ES-I3 (cell line): ENCODE measurements at regions not wholly inside any gene's neighbourhood (a gene's known extent, or its start where the extent isn't known, plus 50 kb on each side); places are given as distances from the start of the nearest gene placed in this dataset.
"Not testable (repeated sequence)": the region's sequence is repeated elsewhere in the genome, so short reads cannot be mapped to it uniquely, and the experiment has no call there.

ENCODE experiments used
- H3K36me3 ChIP-seq: 2 replicates; pipeline ENCODE4 v1.6.1; 2013; ENCODE audit warnings: mild to moderate bottlenecking, low read length, control low read depth, moderate library complexity; ENCODE audit not compliant: insufficient read depth
- H3K4me1 ChIP-seq: 2 replicates; pipeline ENCODE4 v1.6.1; 2013; ENCODE audit warnings: mild to moderate bottlenecking, control low read depth, low read length; ENCODE audit not compliant: insufficient read depth
- H3K9ac ChIP-seq: 2 replicates; pipeline ENCODE4 v1.6.1; 2013; ENCODE audit warnings: low read depth, mild to moderate bottlenecking, low read length, moderate library complexity
- H3K9me3 ChIP-seq: 2 replicates; pipeline ENCODE4 v1.6.1; 2013; ENCODE audit warnings: mild to moderate bottlenecking, low read length, moderate library complexity; ENCODE audit not compliant: control insufficient read depth, insufficient read depth

DNA sequence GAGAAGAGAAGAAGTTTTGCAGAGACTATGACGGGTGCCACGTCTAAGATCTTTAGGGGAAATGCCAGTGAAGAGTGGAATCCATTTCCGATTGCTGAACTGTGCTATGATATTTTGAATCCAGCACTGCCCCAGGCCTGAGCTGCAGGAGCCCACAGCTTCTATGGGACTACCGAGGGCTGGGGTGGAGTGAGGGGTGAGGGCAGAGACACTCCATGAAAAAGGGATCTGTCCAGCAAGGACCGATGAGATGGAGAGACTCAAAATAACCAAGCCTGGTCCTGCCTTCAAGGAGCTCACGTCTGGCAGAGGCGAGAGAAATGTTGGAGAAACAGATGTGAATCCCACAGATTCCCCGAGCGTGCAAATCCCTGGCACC, 79.8 kb upstream of the MEF2A start:
- H3K9ac ChIP-seq: peak overlapping the region; percentile 56

DNA sequence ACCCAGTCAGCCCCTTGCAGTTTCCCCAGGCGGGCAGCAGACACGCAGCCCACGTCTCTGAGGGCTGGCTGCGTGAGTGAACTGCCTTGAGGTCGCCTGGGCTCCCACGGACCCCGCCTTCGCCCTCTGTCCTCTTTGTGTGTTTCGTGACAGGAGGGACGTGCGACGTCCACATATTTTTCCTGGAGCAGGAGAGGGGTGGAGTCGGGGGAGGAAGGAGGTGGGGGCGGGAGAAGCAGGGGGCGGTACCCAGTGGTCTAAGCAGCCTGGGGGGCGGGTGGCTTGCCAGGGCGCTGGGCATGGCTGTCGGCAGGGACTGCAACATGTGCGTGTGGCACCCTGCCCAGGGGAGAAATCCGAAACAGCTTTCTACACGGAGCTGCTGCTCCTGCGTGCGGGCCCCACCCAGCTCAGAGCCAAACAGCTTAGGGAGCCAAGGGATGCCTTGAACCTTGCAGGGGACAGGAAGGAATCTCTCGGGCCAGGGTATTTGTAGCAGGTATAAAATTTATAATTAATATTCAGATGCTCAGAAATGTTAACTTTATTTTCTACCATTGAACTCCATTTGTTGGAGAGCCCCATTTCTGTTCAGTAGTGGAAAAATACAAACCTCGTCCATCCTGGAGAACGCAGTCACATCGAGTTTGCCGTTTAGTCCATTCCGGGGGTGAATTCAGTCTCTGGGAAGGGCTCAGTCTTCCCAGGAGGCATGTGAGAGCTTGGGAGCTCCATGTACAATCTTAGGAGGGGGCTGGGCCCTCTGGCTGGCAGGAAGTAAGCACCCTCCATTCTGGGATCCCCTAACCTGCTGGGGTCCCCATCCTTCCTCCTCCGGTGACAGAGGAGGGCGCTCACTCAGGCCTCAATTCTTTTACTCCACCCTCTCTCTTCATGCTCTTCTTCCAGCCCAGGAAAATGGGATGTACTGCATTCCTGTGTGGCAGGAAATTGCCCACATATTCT, 79.1 kb upstream of the MEF2A start:
- no peaks in the 10 kb centered on the region for H3K9me3 ChIP-seq
- peaks cover 7% of the 10 kb centered on the region; the same call in 1 of the 2 replicates for H3K4me1 ChIP-seq
- H3K9ac ChIP-seq: peak overlapping the region; percentile 56
- no peaks in the 10 kb centered on the region for H3K36me3 ChIP-seq

More for the DNA sequence above, 79.8 kb upstream of the MEF2A start:
- Histone ChIP-seq H3K4me1 (peaks cover 7% of the 10 kb centered on the region; the same call in 1 of the 2 replicates), H3K9me3 (no peaks in the 10 kb centered on the region), H3K36me3 (no peaks in the 10 kb centered on the region)

GRCh38 chr15:99487337-99487730, 78.5 kb upstream of the MEF2A start:
- peak overlapping the region; percentile 56; the same call in 1 of the 2 replicates for H3K9ac ChIP-seq
- no peaks in the 10 kb centered on the region for H3K9me3 ChIP-seq
- H3K36me3 ChIP-seq: no peaks in the 10 kb centered on the region
- peaks cover 7% of the 10 kb centered on the region; the same call in 1 of the 2 replicates for H3K4me1 ChIP-seq

- H3K36me3 ChIP-seq: no peaks in the 10 kb centered on the region
- no peaks in the 10 kb centered on the region for H3K4me1 ChIP-seq
- no peak overlapping the region for H3K9ac ChIP-seq
- no peaks in the 10 kb centered on the region for H3K9me3 ChIP-seq
Measured at GRCh38 chr15:99492275-99492674, 73.5 kb upstream of the MEF2A start.

DNA sequence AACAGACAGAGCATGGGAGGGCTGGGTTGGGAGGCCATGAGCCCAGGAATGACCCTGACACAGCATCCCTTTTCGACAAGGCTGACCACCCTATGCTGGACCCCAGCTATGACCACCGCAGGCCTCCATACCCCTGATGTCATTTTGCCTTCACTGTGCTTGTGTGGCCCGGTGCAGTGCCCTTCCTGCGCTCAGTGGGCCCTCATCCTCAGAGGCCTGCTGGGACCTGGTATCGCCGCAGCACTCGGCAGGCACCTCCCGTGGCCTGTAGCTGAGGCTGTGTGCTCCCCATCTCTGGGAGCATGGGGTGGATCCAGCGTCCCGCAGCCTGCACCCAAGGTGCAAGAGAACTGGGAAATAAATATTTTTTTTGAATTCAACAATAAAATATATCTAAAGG, 73.1 kb upstream of the MEF2A start:
- H3K9ac ChIP-seq: no peak overlapping the region
- H3K36me3 ChIP-seq: no peaks in the 10 kb centered on the region
- no peaks in the 10 kb centered on the region for H3K9me3 ChIP-seq
- H3K4me1 ChIP-seq: no peaks in the 10 kb centered on the region

GRCh38 chr15:99493461-99493860, 72.3 kb upstream of the MEF2A start:
- H3K4me1 ChIP-seq: no peaks in the 10 kb centered on the region
- H3K9me3 ChIP-seq: no peaks in the 10 kb centered on the region
- no peaks in the 10 kb centered on the region for H3K36me3 ChIP-seq
- no peak overlapping the region for H3K9ac ChIP-seq

GRCh38 chr15:99494536-99495233, 71.1 kb upstream of the MEF2A start:
- H3K36me3 ChIP-seq, H3K9ac ChIP-seq, H3K9me3 ChIP-seq, H3K4me1 ChIP-seq: not testable (repeated sequence)

DNA sequence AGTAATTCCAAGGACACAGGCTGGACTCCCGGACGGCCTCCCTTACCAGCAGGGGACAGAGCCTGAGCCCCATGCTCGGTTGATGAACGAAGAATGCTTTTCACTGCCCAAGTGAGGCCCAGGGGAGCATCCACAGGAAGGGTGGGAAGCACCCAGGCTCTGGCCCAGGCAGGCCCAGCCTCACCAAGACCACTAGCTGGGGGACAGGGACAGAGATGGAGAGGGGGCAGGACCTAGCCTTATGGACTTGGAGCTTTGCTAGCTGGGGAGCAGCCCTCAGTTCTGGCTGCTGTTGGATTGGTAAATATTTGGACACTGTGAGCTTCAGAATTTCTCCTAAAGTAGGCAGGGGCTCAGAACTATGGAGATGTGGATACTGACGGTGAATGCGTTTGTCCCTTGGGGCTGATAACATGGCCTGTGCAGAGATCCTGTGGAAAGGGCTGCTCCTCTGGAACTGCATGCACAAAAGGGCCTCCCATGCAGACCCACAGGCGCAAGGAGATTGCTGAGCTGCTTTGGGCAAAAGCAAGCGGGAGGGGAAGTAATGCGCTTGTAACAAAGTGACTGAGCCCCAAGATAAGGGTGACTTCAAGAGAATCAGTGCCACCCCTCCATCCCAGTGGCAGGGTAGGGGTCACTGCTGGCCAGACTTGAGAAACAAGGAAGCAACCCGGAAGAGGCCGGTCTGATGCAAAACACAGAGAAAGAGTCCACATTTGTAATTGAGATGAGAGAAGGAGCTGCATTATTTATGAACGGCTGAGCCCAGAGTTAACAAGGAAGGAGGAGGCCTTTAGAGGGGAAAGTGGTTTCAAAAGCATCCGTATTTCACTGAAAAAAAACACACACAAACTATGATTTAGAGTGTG, 70.1 kb upstream of the MEF2A start:
- Histone ChIP-seq H3K9ac (no peak overlapping the region; the same call in 1 of the 2 replicates), H3K36me3 (no peaks in the 10 kb centered on the region), H3K4me1 (no peaks in the 10 kb centered on the region), H3K9me3 (no peaks in the 10 kb centered on the region)

DNA sequence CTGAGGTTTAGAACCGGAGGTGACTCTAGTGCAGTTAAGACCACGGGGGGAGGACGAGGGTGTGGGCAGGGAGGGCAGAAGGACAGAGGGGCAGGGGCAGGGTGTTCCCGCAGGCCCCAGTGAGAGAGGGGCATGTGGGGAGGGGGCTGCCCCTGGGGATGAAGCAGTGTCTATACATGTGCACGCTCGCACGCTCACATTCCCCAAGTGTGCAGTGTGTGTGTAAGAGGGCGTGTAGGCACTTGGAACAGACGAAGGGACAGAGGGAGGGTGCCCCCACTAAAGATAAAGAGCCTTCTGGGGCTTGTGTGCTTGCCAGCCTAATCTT, 69.5 kb upstream of the MEF2A start:
- H3K4me1 ChIP-seq: no peaks in the 10 kb centered on the region
- no peak overlapping the region; the same call in 1 of the 2 replicates for H3K9ac ChIP-seq
- H3K36me3 ChIP-seq: no peaks in the 10 kb centered on the region
- no peaks in the 10 kb centered on the region for H3K9me3 ChIP-seq

- H3K9ac ChIP-seq: no peak overlapping the region
- 0 out of 2 replicates have a peak, but pooled peaks cover 2% of the 10 kb centered on the region for H3K4me1 ChIP-seq
- no peaks in the 10 kb centered on the region for H3K36me3 ChIP-seq
- H3K9me3 ChIP-seq: no peaks in the 10 kb centered on the region
Measured at GRCh38 chr15:99502182-99502581, 63.6 kb upstream of the MEF2A start.

- Histone ChIP-seq H3K9ac (no peak overlapping the region), H3K36me3 (no peaks in the 10 kb centered on the region), H3K4me1 (0 out of 2 replicates have a peak, but pooled peaks cover 2% of the 10 kb centered on the region), H3K9me3 (no peaks in the 10 kb centered on the region)
Measured at GRCh38 chr15:99502661-99503060, 63.1 kb upstream of the MEF2A start.

DNA sequence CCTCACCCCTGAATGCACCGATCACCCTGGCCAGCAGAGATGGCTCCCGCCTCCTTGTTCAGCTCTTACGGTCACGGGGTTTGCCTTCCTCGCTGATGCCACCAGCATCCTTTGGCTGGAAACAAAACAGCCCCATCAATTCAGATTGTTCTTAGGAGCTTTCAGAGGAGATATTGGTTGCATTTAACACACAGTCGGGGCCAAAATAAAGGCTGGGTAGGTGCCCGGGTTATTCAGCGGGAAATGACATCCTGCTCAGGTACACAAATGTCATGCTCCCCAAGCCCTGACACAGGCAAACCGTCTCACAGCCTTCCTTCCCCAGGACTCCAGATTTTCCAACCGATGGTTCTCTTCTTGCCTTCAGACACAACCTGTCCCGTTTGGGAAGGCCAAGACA, 62.4 kb upstream of the MEF2A start:
- Histone ChIP-seq H3K9ac (no peak overlapping the region), H3K9me3 (no peaks in the 10 kb centered on the region), H3K4me1 (0 out of 2 replicates have a peak, but pooled peaks cover 2% of the 10 kb centered on the region), H3K36me3 (no peaks in the 10 kb centered on the region)

- Histone ChIP-seq H3K9me3 (no peaks in the 10 kb centered on the region), H3K36me3 (no peaks in the 10 kb centered on the region), H3K9ac (no peak overlapping the region), H3K4me1 (0 out of 2 replicates have a peak, but pooled peaks cover 2% of the 10 kb centered on the region)
Measured at GRCh38 chr15:99504071-99504822, 61.5 kb upstream of the MEF2A start.
